ENCODE measurements at regions not wholly inside any gene's neighbourhood (a gene's known extent, or its start where the extent isn't known, plus 50 kb on each side); places are given as distances from the start of the nearest gene placed in this dataset.
"Not testable (repeated sequence)": the region's sequence is repeated elsewhere in the genome, so short reads cannot be mapped to it uniquely, and the experiment has no call there.

GRCh38 chr13:78540058-78540457, 63.3 kb downstream of the POU4F1 start:
- no peak for DNase-seq (ENCODE audit: low read depth)
- no peak for TF ChIP-seq CTCF (IDR thresholded peaks at IDR 0.05; ENCODE audit: insufficient read depth, low read length)

GRCh38 chr13:78526044-78526443, 77.3 kb downstream of the POU4F1 start:
- not testable (repeated sequence) for DNase-seq (ENCODE audit: low read depth); H3K4me3 ChIP-seq (ENCODE audit: low read depth, low read length)

More at GRCh38 chr13:78540058-78540457, 63.3 kb downstream of the POU4F1 start:
- H3K4me3 ChIP-seq (ENCODE audit: low read depth, low read length) = no peak overlapping the region

GRCh38 chr13:78524936-78525335, 78.4 kb downstream of the POU4F1 start:
- no peak for DNase-seq (ENCODE audit: low read depth)
- no peak overlapping the region for H3K4me3 ChIP-seq (ENCODE audit: low read depth, low read length)
- no peak for TF ChIP-seq CTCF (IDR thresholded peaks at IDR 0.05; ENCODE audit: insufficient read depth, low read length)

GRCh38 chr13:78521091-78521490, 82.3 kb downstream of the POU4F1 start:
- no peak overlapping the region for H3K4me3 ChIP-seq (ENCODE audit: low read depth, low read length)
- TF ChIP-seq CTCF (IDR thresholded peaks at IDR 0.05; ENCODE audit: insufficient read depth, low read length) = no peak

GRCh38 chr13:78520425-78520824, 82.9 kb downstream of the POU4F1 start:
- no peak for DNase-seq (ENCODE audit: low read depth)
- TF ChIP-seq CTCF (IDR thresholded peaks at IDR 0.05; ENCODE audit: insufficient read depth, low read length) = no peak
- no peak overlapping the region for H3K4me3 ChIP-seq (ENCODE audit: low read depth, low read length)

More at GRCh38 chr13:78521091-78521490, 82.3 kb downstream of the POU4F1 start:
- no peak for DNase-seq (ENCODE audit: low read depth)

- not testable (repeated sequence) for DNase-seq (ENCODE audit: low read depth); H3K4me3 ChIP-seq (ENCODE audit: low read depth, low read length)
These were observed 84.9 kb downstream of the POU4F1 start for GRCh38 chr13:78518482-78518881.

GRCh38 chr13:78499802-78500201, 103.5 kb downstream of the POU4F1 start:
- DNase-seq (ENCODE audit: low read depth) = no peak
- no peak overlapping the region for H3K4me3 ChIP-seq (ENCODE audit: low read depth, low read length)
- no peak for TF ChIP-seq CTCF (IDR thresholded peaks at IDR 0.05; ENCODE audit: insufficient read depth, low read length)

GRCh38 chr13:78497702-78498355, 105.5 kb downstream of the POU4F1 start:
- no peak for TF ChIP-seq CTCF (IDR thresholded peaks at IDR 0.05; ENCODE audit: insufficient read depth, low read length)
- H3K4me3 ChIP-seq (ENCODE audit: low read depth, low read length) = no peak overlapping the region
- DNase-seq (ENCODE audit: low read depth) = no peak
